GM12878 (cell line): ENCODE measurements at regions not wholly inside any gene's neighbourhood (a gene's known extent, or its start where the extent isn't known, plus 50 kb on each side); places are given as distances from the start of the nearest gene placed in this dataset.

ENCODE experiments used
- ATAC-seq: fragments of 200-7000 bp; cut with Tn5 transposase; 3 replicates; pipeline ENCODE4 v1.9.1; 2020; ENCODE audit warnings: mild to moderate bottlenecking, moderate library complexity
- BruUV-seq: library from RNA; stranded (reverse); fragments of 400-500 nt; replicated peaks from 2 replicates; lab custom pipeline; 2021; lab: Mats Ljungman, UMichigan
- CTCF ChIA-PET: fragments of 300-600 bp; sonication (Branson Sonifier 250); formaldehyde crosslinking; extraction: SDS; loops from one replicate; lab custom pipeline; 2021; ENCODE audit warnings: inconsistent platforms; lab: Yijun Ruan, JAX
- POLR2A ChIA-PET: fragments of 350-600 bp; formaldehyde crosslinking; extraction: SDS; loops from one replicate; lab custom pipeline; 2021; ENCODE audit warnings: inconsistent platforms; lab: Charles Lee
- RAD21 ChIA-PET: fragments of 300-600 bp; sonication (Branson Sonifier 250); formaldehyde crosslinking; loops from one replicate; lab custom pipeline; 2023; ENCODE audit warnings: antibody characterized with exemption; ENCODE audit not compliant: unreplicated experiment; lab: Charles Lee
- SMC1A ChIA-PET: fragments of 300-600 bp; sonication (Branson Sonifier 250); formaldehyde crosslinking; loops from one replicate; lab custom pipeline; 2023; ENCODE audit not compliant: unreplicated experiment, uncharacterized antibody; lab: Charles Lee
- DNase-seq: peaks from one replicate; pipeline ENCODE4 v3.0.0-alpha.2; 2011; ENCODE audit warnings: low read depth, low spot score
- FAIRE-seq: peaks from 3 replicates; lab custom pipeline; 2011; peaks lifted over from hg19 to GRCh38; lab: Jason Lieb, UNC
- H2AFZ ChIP-seq: 2 replicates; pipeline ENCODE4 v1.6.0; 2011; ENCODE audit warnings: low read depth, low read length, control low read depth; ENCODE audit not compliant: control insufficient read depth
- H3K27ac ChIP-seq: 2 replicates; pipeline ENCODE4 v1.5.1; 2011; ENCODE audit warnings: control low read depth; ENCODE audit not compliant: control insufficient read depth, insufficient read depth
- H3K27me3 ChIP-seq, 2 experiments: replicated peaks in 1 of 2; 2 replicates each; pipeline versions ENCODE4 v1.6.0 to v1.6.1; 2011; ENCODE audit warnings: low read length in 1 of 2; ENCODE audit not compliant: control insufficient read depth in 2 of 2, insufficient read depth in 2 of 2
- H3K36me3 ChIP-seq, 2 experiments: 2 replicates each; pipeline ENCODE4 v1.5.1; 2011; ENCODE audit warnings: low read length in 1 of 2; ENCODE audit not compliant: control insufficient read depth in 2 of 2, insufficient read depth in 2 of 2
- H3K4me1 ChIP-seq: 2 replicates; pipeline ENCODE4 v1.6.1; 2011; ENCODE audit warnings: mild to moderate bottlenecking, low read length, moderate library complexity, mixed read lengths; ENCODE audit not compliant: control insufficient read depth, insufficient read depth
- H3K4me2 ChIP-seq: 2 replicates; pipeline ENCODE4 v1.6.0; 2011; ENCODE audit warnings: control low read depth; ENCODE audit not compliant: control insufficient read depth, insufficient read depth
- H3K4me3 ChIP-seq: fragments of 200-600 bp; sonication (generic); 2 replicates; pipeline ENCODE4 v1.5.1; 2016
- H3K79me2 ChIP-seq: 2 replicates; pipeline ENCODE4 v1.6.0; 2011; ENCODE audit warnings: low read length; ENCODE audit not compliant: control insufficient read depth, insufficient read depth
- H3K9ac ChIP-seq: 2 replicates; pipeline ENCODE4 v1.8.0; 2011; ENCODE audit warnings: low read length, control low read depth, mixed read lengths; ENCODE audit not compliant: control insufficient read depth, insufficient read depth
- H3K9me3 ChIP-seq: replicated peaks from 3 replicates; pipeline ENCODE4 v1.5.1; 2011; ENCODE audit warnings: mild to moderate bottlenecking, low read length; ENCODE audit not compliant: control insufficient read depth, insufficient read depth
- H4K20me1 ChIP-seq: 2 replicates; pipeline ENCODE4 v1.6.0; 2011; ENCODE audit not compliant: control insufficient read depth, insufficient read depth
- ATF3 ChIP-seq: IDR thresholded peaks from 2 replicates; pipeline ENCODE4 v1.6.1; 2011; ENCODE audit warnings: low read depth, mild to moderate bottlenecking, low read length, moderate library complexity, borderline replicate concordance; ENCODE audit errors: extremely low read depth
- BHLHE40 ChIP-seq, 2 experiments: fragments of 450-650 bp in 1 of 2; IDR thresholded peaks; 2 replicates each; pipeline ENCODE4 v1.6.1; 2011 to 2017; ENCODE audit warnings: low read depth in 2 of 2, borderline replicate concordance in 1 of 2, improper control_type of control experiment in 1 of 2, low read length in 1 of 2, mild to moderate bottlenecking in 1 of 2
- E2F4 ChIP-seq: IDR thresholded peaks from 2 replicates; pipeline ENCODE4 v1.6.1; 2012; ENCODE audit warnings: low read depth, low read length, improper control_type of control experiment
- EED ChIP-seq: sonication (generic); IDR thresholded peaks from 2 replicates; pipeline ENCODE4 v1.6.1; 2016; ENCODE audit warnings: antibody characterized with exemption, low read depth
- JUNB ChIP-seq: IDR thresholded peaks from 2 replicates; pipeline ENCODE4 v1.6.1; 2016; ENCODE audit warnings: antibody characterized with exemption, mild to moderate bottlenecking
- PBX3 ChIP-seq: IDR thresholded peaks from 2 replicates; pipeline ENCODE4 v1.6.1; 2011; ENCODE audit warnings: mild to moderate bottlenecking, low read depth, low read length, moderate library complexity; ENCODE audit not compliant: insufficient replicate concordance
- POLR2A ChIP-seq: IDR thresholded peaks from 2 replicates; pipeline ENCODE4 v1.6.1; 2011; ENCODE audit warnings: low read depth, mild to moderate bottlenecking, low read length
- POLR2AphosphoS2 ChIP-seq: IDR thresholded peaks from 2 replicates; pipeline ENCODE4 v1.6.1; 2011; ENCODE audit warnings: low read depth, mild to moderate bottlenecking, low read length, improper control_type of control experiment, moderate library complexity
- POU2F2 ChIP-seq: IDR thresholded peaks from 3 replicates; pipeline ENCODE4 v1.6.1; 2011; ENCODE audit warnings: low read depth, mild to moderate bottlenecking, low read length, borderline replicate concordance
- RB1 ChIP-seq: fragments of 450-650 bp; formaldehyde crosslinking; IDR thresholded peaks from 2 replicates; pipeline ENCODE4 v1.6.1; 2017; ENCODE audit warnings: mild to moderate bottlenecking, borderline replicate concordance
- SIX5 ChIP-seq: IDR thresholded peaks from 2 replicates; pipeline ENCODE4 v1.6.1; 2011; ENCODE audit warnings: mild to moderate bottlenecking, low read depth, low read length, moderate library complexity; ENCODE audit not compliant: severe bottlenecking
- SP1 ChIP-seq: IDR thresholded peaks from one replicate; pipeline ENCODE4 v1.6.1; 2011; ENCODE audit warnings: low read depth, low read length
- TBL1XR1 ChIP-seq: IDR thresholded peaks from 2 replicates; pipeline ENCODE4 v1.6.1; 2012; ENCODE audit warnings: low read depth, low read length, improper control_type of control experiment
- YY1 ChIP-seq: IDR thresholded peaks from 2 replicates; pipeline ENCODE4 v1.6.1; 2011; ENCODE audit warnings: low read depth, mild to moderate bottlenecking, low read length
- ZBED1 ChIP-seq: IDR thresholded peaks from 2 replicates; pipeline ENCODE4 v1.6.1; 2016; ENCODE audit warnings: borderline replicate concordance
- ZBTB4 ChIP-seq: fragments of 450-650 bp; formaldehyde crosslinking; IDR thresholded peaks from 2 replicates; pipeline ENCODE4 v1.4.0; 2022; ENCODE audit warnings: mild to moderate bottlenecking, moderate library complexity
- ZNF207 ChIP-seq: fragments of 450-650 bp; IDR thresholded peaks from 2 replicates; pipeline ENCODE4 v1.6.1; 2014; ENCODE audit warnings: antibody characterized with exemption, mild to moderate bottlenecking, borderline replicate concordance
- ZSCAN29 ChIP-seq: fragments of 450-650 bp; IDR thresholded peaks from 2 replicates; pipeline ENCODE4 v1.6.1; 2017; ENCODE audit warnings: mild to moderate bottlenecking, moderate library complexity
- in situ Hi-C: fragments of 300-500 bp; cut with MboI; formaldehyde crosslinking; loops from 9 replicates; pipeline ENCODE4 v1.14.3; 2018; ENCODE audit warnings: mixed read lengths
- intact Hi-C: fragments of 100-400 bp; cut with micrococcal nuclease; formaldehyde crosslinking; loops from one replicate; pipeline ENCODE4 v1.14.2; 2022; ENCODE audit not compliant: unreplicated experiment

- TF ChIP-seq YY1 (no peak), ZSCAN29 (no peak)
Measured at GRCh38 chr6:105849746-105850145, 236.4 kb upstream of the PRDM1 start (continued).

- H3K9me3 ChIP-seq, result no peaks in the 10 kb centered on the region
- BruUV-seq, result no TSS peak
- ChIA-PET CTCF (interaction anchor here (0.6 kb wide), 1 partner anchor 104 kb away, joined by 3 read pairs; no protein-coding TSS in a partner anchor), SMC1A (no interaction called here), POLR2A (no interaction called here), RAD21 (interaction anchor here (0.8 kb wide), 1 partner anchor 416 kb away, joined by 3 read pairs; no protein-coding TSS in a partner anchor)
- intact Hi-C loops (no loop called here), in situ Hi-C loops (no loop called here)
- H3K27ac ChIP-seq, result no peak overlapping the region
- H3K4me3 ChIP-seq, result no peak overlapping the region
- no peak overlapping the region for H2AFZ ChIP-seq
- no peaks in the 10 kb centered on the region for H3K79me2 ChIP-seq
- no peak for DNase-seq
- no peak for ATAC-seq
- H3K4me1 ChIP-seq, result no peaks in the 10 kb centered on the region
- no peak overlapping the region for H3K9ac ChIP-seq
- no peaks in the 10 kb centered on the region for H3K36me3 ChIP-seq
- no peaks in the 10 kb centered on the region for H4K20me1 ChIP-seq
- H3K27me3 ChIP-seq, result no peaks in the 10 kb centered on the region
- FAIRE-seq, result no peak
- H3K4me2 ChIP-seq, result no peak overlapping the region
- no peak for TF ChIP-seq ZNF207
- TF ChIP-seq ATF3, result no peak
- TF ChIP-seq ZBTB4 (CRISPR knock-in tag), result no peak
- TF ChIP-seq BHLHE40 (IDR thresholded peaks at IDR 0.05; ENCODE audit: borderline replicate concordance in 1 of 2, low read depth in 2 of 2, low read length in 1 of 2), result no peak
- no peak for TF ChIP-seq ZBED1
- TF ChIP-seq RB1, result no peak
- no peak for TF ChIP-seq POU2F2
- TF ChIP-seq EED, result no peak
- no peak for TF ChIP-seq POLR2A
- no peak for TF ChIP-seq PBX3
- TF ChIP-seq JUNB, result no peak
- no peak for TF ChIP-seq SP1
- no peak for TF ChIP-seq TBL1XR1
- TF ChIP-seq POLR2AphosphoS2, result no peak
- no peak for TF ChIP-seq SIX5
- no peak for TF ChIP-seq E2F4
Measured at GRCh38 chr6:105847433-105847832, 238.7 kb upstream of the PRDM1 start.
